GOT3 (cell line): ENCODE measurements at regions not wholly inside any gene's neighbourhood (a gene's known extent, or its start where the extent isn't known, plus 50 kb on each side); places are given as distances from the start of the nearest gene placed in this dataset.

Experiments used
- DNase-seq: peaks from one replicate; lab custom pipeline; 2025; ENCODE audit warnings: mixed read lengths; lab: John Stamatoyannopoulos, UW

DNA sequence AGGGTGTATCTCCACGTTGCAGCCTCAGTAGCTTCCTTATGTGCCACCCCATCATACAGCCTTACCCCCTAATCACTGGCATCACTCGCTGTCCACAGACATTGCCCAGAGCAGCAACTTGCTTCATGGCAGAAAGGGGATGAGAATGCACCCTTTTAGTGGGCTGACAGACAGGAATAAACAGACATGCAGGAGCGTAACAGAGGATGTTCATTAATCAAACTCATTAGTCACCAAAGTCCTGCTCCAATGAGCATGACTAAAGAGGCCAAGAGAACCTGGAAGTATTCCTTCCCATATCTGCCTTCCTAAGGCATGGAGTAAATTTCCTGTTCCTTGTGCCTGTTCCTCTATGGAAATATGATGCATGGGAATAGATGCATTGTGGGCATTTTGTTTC, 197.0 kb downstream of the PHLDA1 start:
- DNase-seq = no peak

DNA sequence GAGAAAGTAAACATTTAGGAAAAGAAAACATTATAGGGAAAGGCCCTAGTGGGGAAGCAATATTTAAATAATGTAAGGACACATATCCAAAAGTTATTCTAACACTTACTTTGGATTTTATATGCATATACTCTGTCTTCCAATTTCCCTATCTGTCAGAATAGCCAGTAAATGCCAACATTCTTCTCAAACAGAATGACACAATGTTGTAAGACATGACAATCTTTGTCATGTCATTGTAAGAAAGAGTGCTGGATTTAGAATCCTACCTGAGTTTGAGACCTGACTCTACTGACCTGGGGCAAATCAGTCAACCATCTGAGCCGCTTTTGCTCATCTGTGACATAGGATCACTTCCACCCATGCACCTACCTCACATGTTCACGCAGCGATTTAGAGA, 198.3 kb downstream of the PHLDA1 start:
- DNase-seq = no peak

DNA sequence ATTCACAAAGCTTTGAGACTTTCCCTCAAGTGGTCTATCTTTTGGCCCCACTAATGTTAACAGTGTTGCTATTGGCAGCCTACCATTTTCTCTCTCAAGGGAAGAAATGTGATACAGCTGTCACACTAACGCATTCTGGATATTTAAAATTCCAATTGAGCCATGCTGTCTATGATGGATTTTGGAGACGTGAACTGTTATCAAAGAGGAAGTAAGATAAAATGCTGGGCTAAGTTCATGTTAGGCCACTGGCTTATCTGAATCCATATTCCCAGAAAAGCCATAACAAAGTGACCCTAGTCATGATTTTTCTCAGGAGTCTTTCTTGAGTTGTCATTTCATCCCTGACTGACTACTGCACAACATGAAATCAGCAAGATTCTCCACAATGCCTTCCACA, 200.2 kb downstream of the PHLDA1 start:
- DNase-seq = no peak

DNA sequence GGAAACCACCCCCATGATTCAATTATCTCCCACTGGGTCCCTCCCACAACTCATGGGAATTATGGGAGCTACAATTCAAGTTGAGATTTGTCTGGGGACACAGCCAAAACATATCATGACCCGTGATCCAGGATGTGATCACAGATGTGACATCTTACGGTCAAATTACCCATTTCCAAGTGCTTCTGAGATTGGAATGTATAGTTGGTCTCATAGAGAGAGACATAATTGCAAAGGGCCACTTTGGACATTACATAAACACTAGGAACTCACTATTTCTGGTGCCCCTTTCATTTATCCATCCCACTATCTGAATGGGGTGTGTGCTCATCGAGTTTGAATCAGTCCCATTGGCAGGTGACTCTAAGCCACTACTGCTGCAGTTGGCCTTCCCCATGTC, 204.5 kb downstream of the PHLDA1 start:
- no peak for DNase-seq

DNA sequence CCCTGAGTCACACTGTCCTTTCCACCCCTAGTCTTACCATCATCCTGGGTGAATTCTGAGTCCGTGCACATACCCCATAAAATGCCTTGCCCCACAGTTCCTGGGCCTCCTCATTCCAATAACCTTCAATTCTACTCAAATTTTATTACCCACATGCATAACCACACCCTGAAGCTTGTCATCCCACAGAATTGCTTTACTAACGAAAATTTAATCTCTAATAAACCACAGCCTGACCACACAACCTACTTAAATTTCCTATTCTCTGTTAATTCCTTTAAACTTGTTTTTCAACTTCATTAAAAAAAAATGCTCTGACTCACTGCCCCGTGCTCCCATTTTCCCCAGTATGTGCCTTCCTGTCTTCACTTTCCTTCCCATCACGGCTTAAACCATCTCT, 205.9 kb downstream of the PHLDA1 start:
- DNase-seq = no peak

DNA sequence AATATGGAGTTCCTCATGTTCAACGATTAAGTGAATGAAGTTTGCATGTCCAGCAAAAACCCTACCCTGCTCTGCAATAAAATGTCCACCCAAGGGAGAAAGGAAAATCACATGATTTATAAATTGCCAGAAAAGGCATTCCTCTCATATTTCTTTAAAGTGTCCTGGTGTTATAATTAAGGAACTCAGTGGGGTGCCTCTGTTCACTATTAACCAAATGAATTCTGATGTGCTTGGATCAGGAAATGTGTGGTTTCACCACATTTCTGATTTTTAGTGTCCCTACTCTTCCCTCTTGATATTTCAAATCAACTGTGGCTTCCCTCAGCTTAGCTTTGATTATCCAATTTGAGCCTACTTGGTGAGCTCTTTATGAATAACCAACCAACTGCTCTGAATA, 208.1 kb downstream of the PHLDA1 start:
- DNase-seq = no peak

DNA sequence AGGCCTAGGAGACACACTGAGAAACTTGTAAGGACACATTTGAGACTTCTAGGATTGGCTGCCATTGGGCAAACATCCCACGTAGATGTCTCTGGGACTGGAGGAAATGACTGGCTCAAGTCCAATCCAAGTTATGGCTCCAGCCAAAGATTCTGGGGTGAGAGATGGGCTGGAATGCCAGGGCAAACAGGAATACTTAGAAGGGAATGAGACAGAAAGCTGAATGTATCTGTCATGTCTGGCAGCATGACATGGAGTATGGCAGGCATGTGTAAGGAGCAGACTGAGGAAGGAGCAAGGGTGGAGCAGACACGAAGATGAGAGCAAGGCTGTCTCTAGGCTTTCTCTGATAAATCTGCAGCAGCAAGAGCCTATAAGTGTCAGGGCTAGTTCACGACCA, 209.2 kb downstream of the PHLDA1 start:
- no peak for DNase-seq

DNA sequence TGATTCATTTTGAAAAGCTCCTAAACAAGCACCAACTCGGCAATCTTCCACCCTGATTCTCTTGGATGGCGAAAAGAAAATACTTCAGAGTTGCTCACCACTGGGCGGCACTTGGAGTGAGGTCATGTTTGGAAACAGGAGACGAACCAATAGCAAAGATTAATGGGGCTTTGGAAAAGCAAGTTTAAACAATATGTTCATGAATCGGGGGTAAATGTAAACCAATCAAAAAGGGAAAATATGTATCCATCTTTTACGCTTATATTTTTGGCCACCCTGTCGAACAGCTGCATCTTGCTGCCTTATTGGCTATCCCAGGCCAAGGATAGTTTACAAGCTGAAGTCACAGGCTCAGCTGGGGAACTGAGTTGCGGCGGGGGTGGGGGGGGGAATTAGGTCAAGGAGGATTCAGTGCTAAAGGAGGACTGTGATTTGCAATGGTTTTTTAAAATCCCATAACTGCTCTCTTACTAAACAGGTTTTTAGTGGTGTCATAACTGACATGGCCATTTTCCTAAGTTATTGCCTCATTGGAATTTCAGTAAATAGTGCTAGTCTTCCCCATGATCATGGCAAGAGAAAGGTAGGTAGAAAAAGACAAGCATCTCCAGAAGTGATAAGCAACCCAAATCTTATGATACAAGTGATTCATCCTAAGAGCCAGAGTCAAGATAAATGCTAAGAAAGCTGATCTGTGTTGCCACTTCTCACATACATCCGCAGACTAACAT, 210.6 kb downstream of the PHLDA1 start:
- peak; percentile 100 for DNase-seq

DNA sequence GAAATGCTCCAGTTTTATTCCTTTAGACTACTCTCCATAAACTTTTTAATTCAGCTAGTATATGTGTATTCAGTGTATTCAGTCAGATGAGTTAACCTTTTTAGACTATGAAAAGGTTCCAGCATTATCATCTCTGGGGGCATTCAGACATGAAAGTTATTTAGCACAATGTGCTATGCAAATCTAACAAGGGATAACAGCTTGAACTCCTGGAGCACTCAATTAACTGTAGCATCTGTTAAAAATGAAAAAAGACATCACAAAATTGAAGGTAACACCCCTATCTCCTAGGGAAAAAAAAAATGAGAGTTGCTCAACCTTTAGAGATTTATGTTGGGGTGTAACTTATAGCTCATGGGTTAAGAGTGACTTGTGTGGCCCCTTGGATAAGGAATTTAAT, 211.5 kb downstream of the PHLDA1 start:
- DNase-seq = no peak

DNA sequence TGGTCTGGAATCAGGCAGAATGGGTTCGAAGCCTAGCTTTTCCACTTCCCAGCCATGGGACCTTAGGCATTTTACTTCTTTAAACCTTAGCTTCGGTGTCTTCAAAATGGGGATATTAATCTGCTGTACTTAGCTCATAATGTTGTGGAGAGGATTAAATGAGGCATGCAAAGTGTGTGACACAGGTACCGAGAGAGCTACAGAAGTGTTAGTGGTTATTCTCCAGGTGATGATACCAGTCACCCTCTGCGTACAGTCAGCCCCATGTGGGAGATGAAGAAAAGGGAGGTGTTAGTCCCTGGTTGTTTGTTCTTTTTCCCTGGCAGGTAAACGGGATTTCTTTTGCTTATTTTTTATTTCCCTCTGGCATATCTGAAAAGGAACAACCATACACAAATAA, 212.1 kb downstream of the PHLDA1 start:
- DNase-seq = no peak

DNA sequence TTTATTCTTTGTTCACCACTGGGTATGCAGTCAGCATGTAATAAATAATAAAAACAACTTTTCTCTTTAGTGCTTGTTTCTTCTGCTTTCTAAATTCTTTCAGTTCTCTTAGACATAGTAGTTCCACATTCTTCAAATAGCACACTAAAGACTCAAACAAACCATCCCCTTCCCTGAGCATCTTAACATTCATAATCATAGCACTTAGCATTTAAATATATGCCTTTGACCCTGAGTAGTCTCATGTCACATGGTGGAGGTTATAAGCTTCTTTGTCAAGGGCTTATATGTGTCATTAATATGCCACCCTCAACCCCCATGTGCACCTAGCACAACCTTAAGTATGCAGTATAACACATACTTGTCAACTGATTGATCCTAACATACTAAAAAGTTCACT, 212.7 kb downstream of the PHLDA1 start:
- no peak for DNase-seq

DNA sequence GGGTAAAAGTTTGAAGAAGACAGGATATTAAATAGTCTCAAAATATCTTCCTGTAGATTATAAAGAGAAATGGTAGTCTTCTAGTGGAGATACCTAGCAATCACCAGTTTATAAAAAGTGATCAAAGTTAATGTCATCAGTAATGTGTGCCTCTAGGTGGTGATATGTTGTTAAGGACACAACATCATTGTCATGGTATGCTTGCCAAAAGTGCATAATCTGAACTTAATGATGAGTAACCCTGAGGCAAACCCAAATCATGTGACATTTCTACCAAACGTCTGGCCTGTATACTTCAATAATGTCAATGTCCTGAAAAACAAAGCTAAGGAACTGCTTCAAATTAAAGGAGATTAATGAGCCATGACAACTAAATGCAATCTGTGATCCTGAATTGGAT, 214.7 kb downstream of the PHLDA1 start:
- no peak for DNase-seq

DNA sequence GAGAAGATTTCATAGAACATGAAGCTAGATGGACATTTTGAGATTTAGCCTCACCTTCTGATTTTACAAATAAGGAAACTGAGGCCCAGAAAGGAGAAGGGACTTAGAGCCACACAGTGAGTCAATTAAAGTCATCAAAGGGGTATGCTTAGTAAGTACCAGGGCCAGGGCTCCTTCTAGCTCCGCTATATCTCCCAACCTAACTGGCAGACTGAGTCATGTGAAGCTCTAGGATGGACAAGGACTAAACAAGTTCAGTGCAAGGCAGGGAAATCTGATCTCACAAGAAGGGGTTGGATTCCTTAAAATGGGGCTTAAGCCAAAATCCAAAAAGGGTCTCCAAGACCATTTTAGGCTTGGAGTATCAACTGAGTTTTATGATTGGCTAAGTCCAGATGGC, 215.8 kb downstream of the PHLDA1 start:
- no peak for DNase-seq

DNA sequence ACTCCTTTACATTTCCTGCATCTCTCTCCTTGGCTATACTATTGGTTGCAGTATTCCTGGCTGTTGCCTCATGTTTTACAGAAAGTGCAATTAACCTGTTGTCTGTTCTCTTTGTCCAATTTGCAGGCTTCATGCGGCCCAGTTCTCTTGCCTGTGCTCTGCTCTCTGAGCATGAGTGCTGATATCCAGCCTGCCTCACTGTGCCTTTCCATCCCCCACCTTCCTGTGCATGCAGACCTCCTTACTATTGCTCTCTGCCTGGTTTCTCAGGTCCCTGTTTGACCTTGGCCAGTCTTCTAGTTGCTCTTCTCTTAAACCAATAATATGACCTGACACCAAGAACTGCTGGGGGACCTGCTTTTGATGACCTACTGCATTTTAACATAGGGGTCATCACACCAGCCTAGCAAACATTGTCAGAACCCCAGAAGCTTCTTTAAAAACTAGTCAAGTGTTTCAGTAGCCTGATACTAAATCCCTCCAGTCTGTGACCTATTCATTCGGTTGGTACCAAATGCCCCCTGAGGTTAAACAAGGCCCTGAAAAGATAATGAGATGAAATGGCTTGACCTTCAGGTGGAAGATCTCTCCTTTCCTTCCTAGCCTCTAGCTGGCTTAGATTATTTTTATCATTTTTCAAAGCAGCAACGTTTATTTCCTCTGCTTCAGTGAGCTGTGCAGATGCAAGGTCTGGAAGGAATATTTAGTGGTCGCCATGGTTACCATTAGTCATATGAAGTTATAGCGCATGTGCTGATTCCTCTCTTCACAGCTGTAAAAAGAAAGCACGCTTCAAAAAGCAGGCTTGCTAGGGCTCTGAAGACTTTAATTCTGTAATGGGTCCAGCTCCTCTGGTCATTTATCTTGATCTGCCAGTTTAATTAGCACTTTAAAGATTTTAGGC, 216.5 kb downstream of the PHLDA1 start:
- DNase-seq = peak; percentile 100

DNA sequence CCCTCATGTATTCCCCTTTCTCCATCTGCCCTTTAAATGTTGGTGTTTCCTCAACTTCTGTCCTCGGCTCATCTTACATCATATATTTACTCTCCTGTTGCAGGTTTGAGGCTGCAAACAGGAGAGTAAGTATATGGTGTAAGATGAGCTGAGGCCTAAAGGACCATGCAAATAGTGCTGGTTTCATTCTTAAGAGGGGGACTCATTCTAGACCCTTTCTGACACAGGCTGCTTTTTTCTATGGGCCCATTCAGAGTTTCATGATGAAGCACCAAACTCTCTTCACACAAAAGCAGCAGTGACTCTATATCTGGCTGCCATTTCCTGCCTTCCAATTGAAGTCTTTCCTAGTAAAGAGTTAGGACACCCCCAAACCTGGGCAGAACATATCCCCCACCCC, 218.5 kb downstream of the PHLDA1 start:
- no peak for DNase-seq

DNA sequence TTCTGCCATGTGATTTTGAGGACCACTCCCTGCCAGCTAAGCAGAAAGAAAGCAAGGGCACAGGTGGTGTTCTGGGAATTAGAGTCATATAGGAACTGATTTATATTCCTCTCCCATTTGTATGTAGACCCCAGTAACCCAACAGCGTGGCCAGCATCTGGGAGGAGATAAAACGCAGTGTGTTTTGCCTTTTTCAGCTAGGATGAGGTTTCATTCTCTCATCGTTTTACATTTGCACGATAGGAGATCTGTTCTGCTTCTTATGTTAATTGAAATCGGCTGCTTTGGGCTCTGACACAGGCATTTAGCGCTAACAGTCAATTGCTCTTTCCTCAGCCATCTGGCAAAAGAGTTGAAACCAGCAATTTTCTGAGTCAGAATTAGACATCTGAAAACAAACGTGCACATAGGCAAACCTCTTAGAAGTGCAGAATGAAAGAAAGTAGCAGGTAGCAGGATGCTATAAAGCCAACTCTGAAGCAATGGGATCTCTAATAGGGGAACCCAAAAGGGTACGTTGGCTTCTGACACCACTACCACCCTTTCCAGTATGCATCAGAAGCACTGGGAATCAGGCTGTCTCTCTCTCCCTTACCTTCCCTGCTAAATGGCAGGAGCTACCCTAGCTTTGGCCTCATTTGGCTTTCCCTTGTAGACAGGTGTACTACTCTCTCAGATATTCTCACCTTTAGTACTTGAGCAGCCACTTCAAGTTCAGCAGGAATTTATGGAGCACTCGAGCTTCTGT, 219.1 kb downstream of the PHLDA1 start:
- peak; percentile 95 for DNase-seq

DNA sequence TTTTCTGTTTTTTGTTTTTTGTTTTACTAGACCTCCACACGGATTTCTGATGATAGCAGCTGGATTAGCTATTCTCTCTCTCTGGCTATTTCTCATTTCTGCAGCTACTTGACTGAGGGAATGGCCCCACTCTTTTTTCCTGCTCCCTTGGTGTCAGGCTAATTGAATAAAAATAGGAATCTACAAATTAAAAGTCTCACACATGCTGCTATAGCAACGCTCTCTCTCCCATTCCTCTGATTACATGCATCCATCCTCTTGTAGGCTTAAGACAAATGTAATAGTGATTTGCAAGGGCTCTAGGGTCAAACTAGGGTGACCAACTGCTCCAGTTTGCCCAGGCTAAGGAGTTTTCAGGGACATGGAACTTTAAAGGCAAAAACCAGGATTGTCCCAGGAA, 221.8 kb downstream of the PHLDA1 start:
- DNase-seq = no peak

DNA sequence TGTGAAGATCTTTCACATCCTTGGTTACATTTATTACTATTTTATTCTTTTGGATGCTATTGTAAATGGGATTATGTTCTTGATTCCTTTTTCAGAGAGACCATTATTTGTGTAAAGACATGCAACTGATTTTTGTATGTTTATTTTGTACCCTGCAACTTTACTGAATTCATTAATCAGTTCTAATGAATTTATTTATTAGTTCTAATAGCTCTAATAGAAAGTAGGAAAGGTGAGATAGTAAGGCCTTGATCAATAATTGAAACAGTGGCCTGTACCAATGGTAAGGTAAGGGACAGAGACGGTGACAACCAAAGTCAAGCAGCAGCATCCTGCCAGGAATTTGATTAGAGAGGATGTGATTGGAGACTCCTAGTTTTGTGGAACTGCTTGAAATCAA, 224.1 kb downstream of the PHLDA1 start:
- no peak for DNase-seq

DNA sequence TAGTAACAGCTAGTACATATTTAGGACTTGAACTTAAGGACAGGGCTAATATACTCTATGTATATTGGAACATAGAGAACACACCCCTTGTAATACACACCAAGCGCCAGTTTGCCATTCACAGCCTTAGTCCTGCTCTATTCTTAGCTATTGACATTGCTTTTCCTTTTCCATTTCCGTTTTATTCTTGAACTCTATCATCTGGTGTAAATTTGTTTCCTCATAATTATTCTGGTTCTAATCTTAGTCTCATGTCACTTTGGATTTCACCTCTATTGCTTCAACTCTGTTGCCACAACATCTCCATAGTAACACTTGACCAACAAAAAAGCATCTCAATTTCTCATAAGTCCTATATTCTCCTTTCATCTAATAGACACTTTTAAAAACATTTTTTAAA, 225.7 kb downstream of the PHLDA1 start:
- DNase-seq = no peak

DNA sequence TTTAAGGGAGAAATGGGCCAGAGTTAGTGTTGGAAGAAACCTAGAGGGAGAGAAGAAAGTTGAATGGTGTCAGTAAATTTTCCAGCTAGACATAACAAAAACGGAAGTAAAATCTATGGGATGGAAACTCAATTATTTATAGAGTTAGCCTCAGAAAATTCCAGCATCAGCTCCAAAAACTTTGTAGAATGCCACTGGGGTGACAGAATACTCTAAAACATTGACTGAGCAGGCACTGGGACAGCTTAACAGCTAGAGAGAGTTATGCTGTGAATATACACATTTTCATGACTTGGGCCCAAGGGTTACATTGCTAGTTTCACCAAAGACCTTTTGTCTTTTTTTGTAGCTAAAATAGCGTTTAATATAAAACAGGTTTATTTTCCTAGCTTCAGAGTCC, 226.3 kb downstream of the PHLDA1 start:
- no peak for DNase-seq

DNA sequence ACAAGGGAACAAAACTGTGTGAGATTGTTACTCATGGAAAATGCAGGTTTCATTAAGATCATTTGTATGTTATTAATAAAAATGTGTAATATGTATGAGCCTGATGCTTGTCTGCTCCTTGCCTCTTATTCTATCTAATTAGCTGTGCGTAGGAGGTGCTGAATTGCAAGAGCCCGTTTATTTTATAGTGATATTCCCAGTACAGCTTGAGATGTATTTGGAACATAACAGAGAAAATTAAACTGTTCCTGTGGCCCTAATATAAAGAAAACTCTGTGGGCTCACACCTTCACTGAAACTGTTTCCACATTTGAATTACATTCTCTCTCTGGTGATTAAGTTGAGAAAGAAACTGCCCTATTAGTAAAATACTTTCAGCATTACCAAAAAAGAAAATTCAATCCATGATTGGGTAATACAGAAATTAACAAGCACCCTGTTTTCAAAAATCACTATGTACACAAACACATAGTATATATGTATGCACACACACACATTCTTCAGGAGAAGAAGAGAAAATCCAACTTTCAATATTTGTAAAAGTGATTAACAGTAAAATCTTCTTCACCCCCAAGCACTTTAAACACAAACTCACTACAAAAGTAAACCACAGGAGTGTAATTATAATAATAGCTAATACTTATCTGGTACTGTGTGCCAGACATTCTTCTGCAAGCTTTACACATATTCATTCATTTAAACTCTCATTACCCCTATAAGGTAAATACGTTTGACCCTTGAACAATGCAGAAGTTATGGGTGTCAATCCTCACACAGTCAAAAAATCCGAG, 233.2 kb downstream of the PHLDA1 start:
- DNase-seq = no peak

DNA sequence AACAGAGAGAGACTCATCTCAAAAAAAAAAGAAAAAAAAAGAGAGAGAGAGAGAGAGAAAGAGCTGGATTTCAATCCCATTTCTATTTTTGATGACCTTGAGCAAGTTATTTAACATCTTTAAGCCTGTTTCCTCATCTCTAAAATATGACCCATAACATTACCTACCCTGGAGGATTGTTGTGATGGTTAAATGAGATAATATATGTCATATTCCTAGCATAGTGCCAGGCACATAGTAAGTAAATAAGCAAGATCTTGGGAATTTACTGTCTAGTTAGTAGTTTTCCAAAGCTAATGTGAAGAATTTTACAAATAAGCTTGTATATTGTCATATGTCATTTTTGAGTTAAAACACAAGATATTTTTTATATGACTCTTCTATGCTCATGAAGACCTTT, 236.5 kb downstream of the PHLDA1 start:
- no peak for DNase-seq
